Mesendoderm (in vitro differentiated cells): ENCODE measurements at regions not wholly inside any gene's neighbourhood (a gene's known extent, or its start where the extent isn't known, plus 50 kb on each side); places are given as distances from the start of the nearest gene placed in this dataset.
"Not testable (repeated sequence)": the region's sequence is repeated elsewhere in the genome, so short reads cannot be mapped to it uniquely, and the experiment has no call there.

Source experiments
- DNase-seq: peaks from one replicate; pipeline ENCODE4 v3.0.0; 2013
- H2AK5ac ChIP-seq: 2 replicates; pipeline ENCODE4 v1.6.1; 2013; ENCODE audit warnings: low read length, inconsistent platforms
- H2BK120ac ChIP-seq: 2 replicates; pipeline ENCODE4 v1.6.1; 2013; ENCODE audit warnings: low read depth, mild to moderate bottlenecking, low read length, moderate library complexity, mixed read lengths
- H2BK15ac ChIP-seq: replicated peaks from 2 replicates; pipeline ENCODE4 v1.6.1; 2013; ENCODE audit warnings: low read depth, mild to moderate bottlenecking, moderate library complexity
- H2BK5ac ChIP-seq: 2 replicates; pipeline ENCODE4 v1.6.1; 2013; ENCODE audit warnings: low read length, inconsistent platforms
- H3K18ac ChIP-seq: 2 replicates; pipeline ENCODE4 v1.6.1; 2013; ENCODE audit warnings: mild to moderate bottlenecking, low read length, mixed read lengths
- H3K23ac ChIP-seq: one replicate; pipeline ENCODE4 v1.6.1; 2013; ENCODE audit warnings: low read length
- H3K27ac ChIP-seq: 2 replicates; pipeline ENCODE4 v1.5.1; 2013; ENCODE audit warnings: low read depth, mild to moderate bottlenecking, inconsistent platforms, low read length, moderate library complexity
- H3K27me3 ChIP-seq: 2 replicates; pipeline ENCODE4 v1.6.1; 2013; ENCODE audit warnings: low read length, control low read depth, mild to moderate bottlenecking, inconsistent platforms; ENCODE audit not compliant: insufficient read depth, poor library complexity
- H3K36me3 ChIP-seq: 2 replicates; pipeline ENCODE4 v1.6.1; 2013; ENCODE audit warnings: low read length, inconsistent platforms; ENCODE audit not compliant: control insufficient read depth, insufficient read depth
- H3K4ac ChIP-seq: one replicate; pipeline ENCODE4 v1.6.1; 2013; ENCODE audit warnings: low read depth, mild to moderate bottlenecking, low read length, moderate library complexity
- H3K4me1 ChIP-seq: 2 replicates; pipeline ENCODE4 v1.6.1; 2013; ENCODE audit warnings: low read depth, low read length, inconsistent platforms; ENCODE audit not compliant: control insufficient read depth
- H3K4me2 ChIP-seq: 2 replicates; pipeline ENCODE4 v1.6.1; 2013; ENCODE audit warnings: low read length
- H3K4me3 ChIP-seq: 2 replicates; pipeline ENCODE4 v1.5.1; 2013; ENCODE audit warnings: mild to moderate bottlenecking, low read length
- H3K56ac ChIP-seq: one replicate; pipeline ENCODE4 v1.6.1; 2013; ENCODE audit warnings: low read length
- H3K79me1 ChIP-seq: 2 replicates; pipeline ENCODE4 v1.6.1; 2013; ENCODE audit warnings: low read length, inconsistent platforms
- H3K79me2 ChIP-seq: 2 replicates; pipeline ENCODE4 v1.6.1; 2013; ENCODE audit warnings: mild to moderate bottlenecking, low read length; ENCODE audit not compliant: control insufficient read depth, insufficient read depth
- H3K9ac ChIP-seq: 2 replicates; pipeline ENCODE4 v1.6.1; 2013; ENCODE audit warnings: low read length, inconsistent platforms
- H4K5ac ChIP-seq: one replicate; pipeline ENCODE4 v1.6.1; 2013; ENCODE audit warnings: low read length
- H4K8ac ChIP-seq: one replicate; pipeline ENCODE4 v1.6.1; 2013; ENCODE audit warnings: low read depth, mild to moderate bottlenecking, control low read depth, low read length, moderate library complexity
- WGBS: extraction: QIAGEN DNeasy Blood & Tissue Kit; methylation state at CpG from one replicate; pipeline ENCODE4 v1.1.7; 2013; ENCODE audit warnings: low lambda C conversion rate, missing lambda C conversion rate; ENCODE audit not compliant: insufficient coverage; ENCODE audit errors: extremely low coverage; 5-methylcytosine and 5-hydroxymethylcytosine counted together

- no peaks in the 10 kb centered on the region for H3K27me3 ChIP-seq
- DNase-seq: no peak
- H3K4ac ChIP-seq: no peak overlapping the region
- no peaks in the 10 kb centered on the region for H3K79me1 ChIP-seq
- no peaks in the 10 kb centered on the region for H3K36me3 ChIP-seq
- H3K4me2 ChIP-seq: no peak overlapping the region
- no peak overlapping the region for H2BK15ac ChIP-seq
- H4K8ac ChIP-seq: no peak overlapping the region
- no peak overlapping the region for H2BK5ac ChIP-seq
- H3K4me3 ChIP-seq: no peak overlapping the region
- H3K27ac ChIP-seq: no peak overlapping the region
- H4K5ac ChIP-seq: no peak overlapping the region
- no peak overlapping the region for H2BK120ac ChIP-seq
- no peak overlapping the region for H3K18ac ChIP-seq
- H3K56ac ChIP-seq: no peak overlapping the region
- no peak overlapping the region for H3K23ac ChIP-seq
- no peak overlapping the region for H3K9ac ChIP-seq
- H3K79me2 ChIP-seq: no peaks in the 10 kb centered on the region
- no CpG with 5 or more reads among the region's 3 CpGs for WGBS
- H3K4me1 ChIP-seq: no peaks in the 10 kb centered on the region
- no peak overlapping the region for H2AK5ac ChIP-seq
These were observed 409.1 kb downstream of the RWDD3 start for GRCh38 chr1:95643071-95643470.

- not testable (repeated sequence) for H4K5ac ChIP-seq, H3K4me1 ChIP-seq, H3K27ac ChIP-seq, H3K79me1 ChIP-seq, H2BK15ac ChIP-seq, H3K36me3 ChIP-seq, H3K9ac ChIP-seq, H3K4me2 ChIP-seq, H2BK5ac ChIP-seq, H4K8ac ChIP-seq, H3K18ac ChIP-seq, H3K23ac ChIP-seq, H3K4me3 ChIP-seq, H2AK5ac ChIP-seq, DNase-seq, H2BK120ac ChIP-seq, H3K4ac ChIP-seq, H3K56ac ChIP-seq, H3K27me3 ChIP-seq, H3K79me2 ChIP-seq
- no CpG with 5 or more reads among the region's 6 CpGs for WGBS
These were observed 411.1 kb downstream of the RWDD3 start for GRCh38 chr1:95645126-95645525.

DNA sequence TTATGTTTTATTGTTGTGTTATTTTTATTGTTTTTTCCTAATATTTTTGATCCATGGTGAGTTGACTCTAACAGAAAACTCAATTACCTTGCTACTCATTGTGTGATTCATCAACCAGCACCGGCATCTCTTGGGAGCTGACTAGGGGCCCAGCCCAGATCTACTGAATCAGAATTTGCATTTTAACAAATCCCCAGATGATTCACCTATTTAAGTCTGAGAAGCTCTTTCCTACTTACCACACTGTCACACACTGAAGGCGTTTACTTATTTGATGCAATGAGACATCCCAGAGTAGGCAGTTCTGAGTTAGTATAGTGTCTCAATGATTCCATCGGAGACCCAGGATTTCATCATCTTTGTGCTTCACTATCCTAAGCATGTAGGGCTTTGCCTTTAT is 416.6 kb downstream of the RWDD3 start:
- no peak overlapping the region for H2AK5ac ChIP-seq
- H3K36me3 ChIP-seq: no peaks in the 10 kb centered on the region
- H3K4me3 ChIP-seq: no peak overlapping the region
- no peak overlapping the region for H3K18ac ChIP-seq
- H2BK15ac ChIP-seq: no peak overlapping the region
- no peaks in the 10 kb centered on the region for H3K79me2 ChIP-seq
- no peak overlapping the region for H3K4me2 ChIP-seq
- H3K4ac ChIP-seq: no peak overlapping the region
- H4K8ac ChIP-seq: no peak overlapping the region
- H3K56ac ChIP-seq: no peak overlapping the region
- no peak overlapping the region for H4K5ac ChIP-seq
- no CpG with 5 or more reads among the region's 3 CpGs for WGBS
- H3K23ac ChIP-seq: no peak overlapping the region
- no peak overlapping the region for H3K9ac ChIP-seq
- H3K27me3 ChIP-seq: no peaks in the 10 kb centered on the region
- no peaks in the 10 kb centered on the region for H3K4me1 ChIP-seq
- H3K27ac ChIP-seq: no peak overlapping the region
- peak; percentile 8 for DNase-seq
- H2BK5ac ChIP-seq: no peak overlapping the region
- no peak overlapping the region for H2BK120ac ChIP-seq
- no peaks in the 10 kb centered on the region for H3K79me1 ChIP-seq

- Histone ChIP-seq H3K4ac (no peak overlapping the region), H2AK5ac (no peak overlapping the region), H3K23ac (no peak overlapping the region), H4K5ac (no peak overlapping the region), H3K27me3 (no peaks in the 10 kb centered on the region), H3K79me1 (no peaks in the 10 kb centered on the region), H3K56ac (no peak overlapping the region), H3K18ac (no peak overlapping the region), H4K8ac (no peak overlapping the region), H2BK5ac (no peak overlapping the region), H3K79me2 (no peaks in the 10 kb centered on the region), H2BK15ac (no peak overlapping the region), H3K27ac (no peak overlapping the region), H3K9ac (no peak overlapping the region), H3K36me3 (no peaks in the 10 kb centered on the region), H3K4me3 (no peak overlapping the region), H3K4me2 (no peak overlapping the region), H3K4me1 (no peaks in the 10 kb centered on the region), H2BK120ac (no peak overlapping the region)
- WGBS: no CpG with 5 or more reads among the region's 8 CpGs
- no peak for DNase-seq
These were observed 418.5 kb downstream of the RWDD3 start for GRCh38 chr1:95652423-95652965.

GRCh38 chr1:95653618-95654017 is 419.6 kb downstream of the RWDD3 start:
- Histone ChIP-seq H3K56ac (no peak overlapping the region), H2BK5ac (no peak overlapping the region), H3K18ac (no peak overlapping the region), H2BK15ac (no peak overlapping the region), H2AK5ac (no peak overlapping the region), H3K4me1 (no peaks in the 10 kb centered on the region), H3K36me3 (no peaks in the 10 kb centered on the region), H3K4ac (no peak overlapping the region), H3K4me2 (no peak overlapping the region), H3K79me1 (no peaks in the 10 kb centered on the region), H3K27ac (no peak overlapping the region), H3K27me3 (no peaks in the 10 kb centered on the region), H2BK120ac (no peak overlapping the region), H4K8ac (no peak overlapping the region), H3K79me2 (no peaks in the 10 kb centered on the region), H4K5ac (no peak overlapping the region), H3K23ac (no peak overlapping the region), H3K4me3 (no peak overlapping the region), H3K9ac (no peak overlapping the region)
- DNase-seq: peak; percentile 6
- WGBS: no CpG with 5 or more reads among the region's 4 CpGs

GRCh38 chr1:95655321-95656020 is 421.5 kb downstream of the RWDD3 start:
- H3K4me2 ChIP-seq: no peak overlapping the region
- H3K4me1 ChIP-seq: no peaks in the 10 kb centered on the region
- H3K36me3 ChIP-seq: no peaks in the 10 kb centered on the region
- H3K56ac ChIP-seq: no peak overlapping the region
- no peak overlapping the region for H2AK5ac ChIP-seq
- no peaks in the 10 kb centered on the region for H3K79me2 ChIP-seq
- no peak overlapping the region for H3K27ac ChIP-seq
- no peak overlapping the region for H3K4ac ChIP-seq
- H3K4me3 ChIP-seq: no peak overlapping the region
- no peak overlapping the region for H3K9ac ChIP-seq
- no CpG with 5 or more reads among the region's 7 CpGs for WGBS
- DNase-seq: no peak
- no peak overlapping the region for H3K18ac ChIP-seq
- no peaks in the 10 kb centered on the region for H3K79me1 ChIP-seq
- no peak overlapping the region for H2BK15ac ChIP-seq
- H3K27me3 ChIP-seq: no peaks in the 10 kb centered on the region
- H2BK5ac ChIP-seq: no peak overlapping the region
- no peak overlapping the region for H4K5ac ChIP-seq
- H3K23ac ChIP-seq: no peak overlapping the region
- no peak overlapping the region for H2BK120ac ChIP-seq
- H4K8ac ChIP-seq: no peak overlapping the region
